Muscle of back (tissue), 3 donors: ENCODE measurements at regions not wholly inside any gene's neighbourhood (a gene's known extent, or its start where the extent isn't known, plus 50 kb on each side); places are given as distances from the start of the nearest gene placed in this dataset.

ENCODE experiments used
- DNase-seq, 3 donors: peaks; one replicate each; pipeline versions ENCODE4 v3.0.0 to v3.0.0-alpha.2; 2013

DNA sequence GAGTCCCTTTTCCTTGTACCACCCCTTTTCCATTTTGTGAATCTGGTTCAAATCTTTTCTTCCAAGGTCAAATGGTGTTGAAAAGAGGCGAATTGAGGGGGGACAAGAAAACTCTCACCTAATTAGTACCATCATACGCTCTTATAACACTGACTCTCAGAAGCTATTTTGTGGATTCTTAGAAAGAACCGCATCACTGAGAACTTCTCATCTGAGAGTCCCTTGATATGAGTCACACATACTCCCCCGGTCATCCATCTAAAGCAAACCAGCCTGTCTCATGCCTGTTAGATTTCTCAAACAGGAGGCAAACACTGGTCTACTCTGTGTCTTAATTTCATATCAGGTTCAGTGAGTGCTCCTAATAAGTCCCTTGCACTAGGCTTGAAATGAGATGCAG is 76.5 kb upstream of the SPRED1 start:
- peak in 1 of 3 donors; percentile 58 for DNase-seq

DNA sequence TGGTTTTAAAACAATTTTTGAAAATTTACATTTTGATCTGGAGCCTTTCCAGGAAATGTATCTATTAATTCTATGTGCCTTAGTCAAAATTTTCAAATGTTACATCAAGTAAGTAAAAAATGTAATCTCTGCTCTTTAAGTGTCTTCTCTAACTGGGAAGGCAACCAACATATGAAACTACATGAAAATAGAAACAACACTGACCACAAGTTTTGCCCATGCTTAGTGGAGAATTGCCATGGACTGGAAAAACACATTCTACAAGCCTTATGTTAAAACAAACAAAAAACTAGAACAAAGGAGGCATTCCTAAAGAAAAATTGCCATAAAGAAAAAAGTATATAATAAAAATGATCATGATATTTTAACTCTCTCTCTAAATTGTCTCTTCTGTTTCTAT is 75.9 kb upstream of the SPRED1 start:
- no peak for DNase-seq

DNA sequence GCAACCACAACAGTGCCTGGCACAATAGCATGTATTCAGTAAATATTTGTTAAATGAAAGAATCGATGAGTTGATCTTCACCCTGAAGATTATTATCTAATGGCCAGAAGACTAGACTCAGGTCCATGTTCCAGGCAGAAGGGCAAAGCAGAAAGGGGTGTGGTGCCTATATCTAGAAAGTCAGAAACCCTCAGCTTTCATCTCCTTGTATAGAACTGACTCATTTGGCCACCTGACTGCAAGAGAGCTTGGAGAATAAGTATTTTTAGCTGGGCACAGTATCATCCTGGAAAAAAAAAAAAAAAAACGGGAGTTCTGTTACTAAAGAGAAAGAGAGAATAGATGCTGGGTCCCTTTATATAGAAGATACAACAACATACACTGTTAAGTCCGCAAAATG is 69.7 kb upstream of the SPRED1 start:
- no peak for DNase-seq

DNA sequence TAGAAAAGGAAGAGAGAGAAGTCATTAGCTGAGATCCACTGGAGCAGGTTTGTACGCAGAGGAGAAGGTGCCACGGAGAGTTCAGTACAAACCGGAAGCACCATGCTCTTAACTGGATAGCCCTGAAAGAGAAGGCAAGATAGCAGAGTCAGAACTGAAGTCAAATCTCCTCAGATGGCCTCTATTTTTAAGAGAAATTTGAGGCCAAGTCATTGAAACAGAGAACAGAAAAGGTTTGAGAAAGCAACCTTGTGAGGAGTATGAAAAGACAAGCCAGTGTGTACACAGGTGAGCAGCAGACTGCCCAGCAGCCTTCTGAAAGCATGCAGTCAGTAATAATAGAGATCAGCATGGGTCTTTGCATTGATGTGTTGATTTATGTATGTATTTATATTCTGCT is 66.1 kb upstream of the SPRED1 start:
- no peak for DNase-seq

DNA sequence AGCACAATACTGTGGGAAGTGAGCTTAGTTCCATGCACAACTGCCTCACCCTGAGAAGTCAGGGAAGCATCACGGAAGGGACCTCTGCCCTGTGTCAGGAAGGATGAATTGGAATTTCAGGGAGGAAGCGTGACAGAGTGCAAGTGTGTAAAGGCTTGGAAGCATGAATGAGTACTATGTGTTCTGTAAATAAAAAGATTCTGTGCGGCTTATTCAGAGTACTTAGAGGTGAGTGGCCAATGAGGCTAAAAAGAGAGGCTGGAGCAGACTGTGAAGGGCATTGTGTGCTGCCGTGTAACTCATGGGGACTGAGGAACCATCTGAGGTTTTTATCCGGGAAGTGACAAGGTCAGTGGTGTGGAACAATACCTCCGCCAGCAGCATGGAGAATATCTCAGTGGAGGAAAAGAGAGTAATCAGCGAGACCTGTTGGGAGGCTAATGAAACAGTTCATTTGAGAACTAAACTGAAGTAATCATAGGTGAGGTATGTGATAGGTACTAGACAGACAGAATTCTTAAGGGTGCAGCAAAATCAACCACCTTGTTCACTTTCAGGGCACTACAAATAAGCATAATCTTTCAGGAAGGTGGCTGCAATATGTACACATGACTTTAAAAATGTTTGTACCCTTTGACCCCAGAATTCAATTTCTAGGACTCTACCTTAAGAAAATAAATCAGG is 64.9 kb upstream of the SPRED1 start:
- DNase-seq = no peak

DNA sequence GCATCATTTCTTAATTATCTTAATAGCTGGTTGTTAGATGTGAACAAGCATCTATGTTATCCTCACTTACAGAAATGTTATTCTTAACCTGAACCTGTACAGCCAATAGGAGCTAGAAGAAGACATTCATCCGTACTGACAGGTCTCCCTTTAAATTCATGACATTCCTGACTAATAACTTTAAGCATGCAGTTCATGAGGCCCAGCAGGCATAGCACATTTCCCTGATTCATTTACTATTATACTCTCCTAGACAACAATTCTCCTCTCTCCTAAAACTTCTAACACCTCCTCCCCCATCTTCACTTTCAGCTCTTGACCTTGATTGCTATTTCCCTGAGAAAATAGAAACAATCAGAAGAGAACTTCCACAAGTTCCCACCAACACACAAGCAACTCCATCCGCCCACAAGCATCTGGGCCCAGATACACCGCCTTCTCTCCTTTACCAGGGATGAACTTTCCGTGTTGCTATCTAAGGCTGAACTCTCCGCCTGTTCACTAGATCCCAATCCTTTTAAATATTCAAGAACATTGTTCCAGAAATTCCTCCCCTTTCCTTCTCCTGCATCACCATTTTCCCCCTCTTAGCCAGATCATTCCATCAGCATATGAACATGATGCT is 62.9 kb upstream of the SPRED1 start:
- DNase-seq = no peak

DNA sequence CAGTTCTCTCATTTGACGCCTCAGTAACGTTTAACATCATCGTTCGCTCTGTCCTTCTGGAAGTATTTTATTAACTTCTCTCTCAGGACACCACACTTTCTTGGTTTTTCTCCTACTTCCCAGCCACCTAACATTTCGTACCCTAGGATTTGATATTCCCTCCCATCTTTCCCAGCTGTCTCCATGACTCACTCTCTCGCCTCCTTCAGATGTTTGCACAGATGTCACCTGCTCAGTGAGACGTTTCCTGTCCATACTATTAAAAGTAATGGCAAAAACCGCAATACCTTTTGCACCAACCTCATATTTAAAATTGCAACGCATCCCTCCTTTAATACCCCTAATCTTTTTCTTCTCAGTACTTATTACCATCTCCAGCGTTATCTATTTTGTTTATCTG is 62.1 kb upstream of the SPRED1 start:
- no peak for DNase-seq

DNA sequence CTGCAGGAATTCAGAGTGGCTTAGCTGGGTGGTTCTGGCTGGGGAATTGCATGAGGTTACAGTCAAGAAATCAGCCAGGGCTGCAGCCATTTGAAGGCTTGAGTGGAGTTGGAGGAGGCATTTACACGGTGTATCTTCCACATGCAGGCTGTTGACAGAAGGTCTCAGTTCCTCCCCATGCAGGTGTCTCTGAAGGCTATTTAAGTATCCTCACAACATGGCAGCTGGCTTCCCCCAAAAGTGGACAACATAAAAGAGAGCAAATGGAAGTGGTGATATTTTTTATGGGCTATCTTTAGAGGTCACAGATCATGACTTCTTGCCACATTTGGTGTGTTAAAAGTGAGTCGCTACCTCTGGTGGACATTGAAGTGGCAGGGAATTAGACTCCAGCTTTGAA is 60.1 kb upstream of the SPRED1 start:
- no peak for DNase-seq

DNA sequence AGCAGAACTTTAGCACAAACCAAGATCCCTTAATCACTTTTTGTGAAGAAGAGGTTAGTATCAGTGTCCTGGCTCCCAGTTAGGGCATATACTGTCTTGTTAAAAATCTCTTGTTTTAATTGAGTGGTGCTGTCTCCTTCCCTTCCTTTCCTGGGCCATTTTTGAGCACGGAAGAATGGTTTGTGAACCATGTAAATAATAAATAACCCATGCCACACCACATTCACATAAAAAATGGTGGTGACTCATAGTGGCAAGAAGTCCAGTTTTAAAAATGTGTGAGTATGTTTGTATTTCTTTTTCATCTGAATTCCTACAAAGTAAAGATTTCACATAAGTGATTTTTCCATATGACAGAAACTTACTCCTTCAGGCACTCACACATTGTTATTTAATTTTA is 59.1 kb upstream of the SPRED1 start:
- no peak for DNase-seq

DNA sequence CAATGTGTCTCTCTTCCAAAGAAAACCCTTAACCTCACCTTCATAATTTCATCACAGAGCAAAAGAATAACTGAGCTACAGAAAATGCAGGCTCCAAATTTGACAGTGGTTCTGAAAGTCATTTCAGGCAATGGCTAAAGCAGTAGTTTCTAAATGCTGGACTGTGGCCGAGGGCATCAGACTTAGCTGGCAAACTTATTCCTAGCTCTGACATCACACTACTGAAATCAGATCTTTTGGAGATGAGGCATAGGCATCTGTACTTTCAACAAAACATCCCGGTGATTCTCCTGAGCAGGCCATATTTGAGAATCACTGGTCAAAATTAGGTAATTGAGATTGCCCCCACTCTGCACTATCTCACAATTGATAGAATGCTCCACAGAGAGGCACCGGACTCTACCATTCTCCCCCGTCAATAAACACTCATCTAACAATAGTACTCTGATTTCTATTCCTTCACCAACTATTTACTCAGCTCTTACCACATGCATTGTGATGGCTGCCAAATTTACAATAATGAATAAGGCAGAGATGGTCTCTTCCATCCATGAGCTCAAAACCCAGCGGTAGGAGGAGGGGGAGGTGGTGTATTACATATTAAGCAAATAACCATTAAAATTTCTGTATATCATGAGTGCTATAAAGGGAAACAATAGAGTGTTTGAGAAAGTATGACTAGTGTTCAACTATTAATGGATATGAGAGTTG is 57.3 kb upstream of the SPRED1 start:
- DNase-seq = no peak

DNA sequence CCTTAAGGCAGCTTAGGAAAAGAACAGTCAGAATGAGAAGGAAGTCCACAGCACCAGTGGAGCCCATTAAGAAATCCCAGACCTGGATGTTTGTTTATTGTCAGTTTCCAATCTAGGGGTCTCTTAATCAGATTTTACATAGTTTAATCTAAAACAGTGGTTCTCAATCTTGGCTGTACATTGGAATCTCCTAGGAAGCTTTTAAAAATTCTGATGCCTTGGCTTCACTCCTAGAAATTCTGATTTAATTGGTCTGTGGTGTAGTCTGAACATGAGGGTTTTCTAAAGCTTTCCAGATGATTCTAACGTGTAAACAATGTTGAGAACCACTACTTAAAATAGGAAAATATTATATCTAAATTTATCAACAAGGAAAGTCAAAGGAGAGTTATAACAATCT is 56.6 kb upstream of the SPRED1 start:
- peak in 1 of 3 donors; percentile 59 for DNase-seq

DNA sequence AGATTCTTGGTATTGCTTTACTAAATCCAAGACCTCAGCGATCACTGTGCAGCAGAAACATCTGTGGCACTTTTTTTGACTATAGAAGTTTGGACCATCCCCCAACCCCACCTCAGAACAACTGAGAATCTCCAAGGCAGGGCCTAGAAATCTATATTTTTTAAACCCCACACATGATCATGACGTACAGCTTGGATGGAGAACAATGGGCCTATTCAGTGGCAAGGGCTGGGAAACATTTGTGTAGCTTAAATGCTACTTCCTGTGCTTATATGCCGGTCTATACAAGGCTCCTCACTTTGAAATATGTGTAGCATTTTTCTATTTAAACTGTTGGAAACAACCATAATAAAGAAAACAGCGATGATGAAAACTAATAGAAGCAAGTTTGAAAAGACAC is 55.1 kb upstream of the SPRED1 start:
- peak in 1 of 3 donors; percentile 40 for DNase-seq

DNA sequence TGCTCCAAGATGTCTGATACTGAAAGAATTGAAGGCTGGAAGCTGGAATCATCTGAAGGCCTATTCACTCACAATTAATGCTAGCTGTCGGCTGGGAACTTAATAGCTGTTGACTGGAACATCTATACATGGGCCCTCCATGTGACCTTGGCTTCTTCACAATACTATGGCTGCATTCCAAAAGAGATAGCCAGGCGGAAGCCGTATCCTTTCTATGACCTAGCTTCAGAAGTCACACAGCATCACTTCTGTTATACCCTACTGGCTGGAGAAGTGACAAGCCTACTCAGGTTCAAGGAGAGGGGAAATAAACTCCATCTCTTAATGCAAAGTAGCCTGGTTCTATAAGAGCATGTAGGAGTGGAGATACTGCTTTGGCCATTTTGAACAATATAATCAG is 50.9 kb upstream of the SPRED1 start:
- DNase-seq = peak in 1 of 3 donors; percentile 70

DNA sequence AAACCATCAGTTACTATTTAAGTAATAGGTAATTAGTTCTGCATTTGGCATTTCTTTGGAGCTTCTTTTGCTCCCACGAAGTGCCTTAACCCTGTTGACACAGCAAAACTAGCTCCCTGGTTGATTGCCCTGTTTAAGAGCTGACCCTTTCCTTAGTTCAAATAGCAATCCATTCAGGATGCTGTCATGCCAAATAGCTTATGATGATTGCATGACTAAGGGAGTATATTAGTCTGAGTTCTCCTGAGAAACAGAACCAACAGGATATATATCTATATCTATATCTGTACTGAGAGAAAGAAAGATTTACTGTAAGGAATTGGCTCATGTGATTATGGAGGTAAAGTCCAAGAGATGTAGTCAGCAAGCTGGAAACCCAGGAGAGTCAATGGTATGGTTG is 50.3 kb upstream of the SPRED1 start:
- peak in 1 of 3 donors; percentile 65 for DNase-seq
